GM12801 (cell line): ENCODE measurements at regions not wholly inside any gene's neighbourhood (a gene's known extent, or its start where the extent isn't known, plus 50 kb on each side); places are given as distances from the start of the nearest gene placed in this dataset.

Source experiments
- TF ChIP-seq, protein P1 (sequence below): IDR thresholded peaks from one replicate; pipeline ENCODE4 v1.5.1; 2011; ENCODE audit warnings: control low read depth; ENCODE audit not compliant: insufficient read length; ENCODE audit errors: extremely low read depth

GRCh38 chr5:165003283-165003682 lies 1497.9 kb downstream of the MAT2B start:
- TF ChIP-seq, protein P1, sequence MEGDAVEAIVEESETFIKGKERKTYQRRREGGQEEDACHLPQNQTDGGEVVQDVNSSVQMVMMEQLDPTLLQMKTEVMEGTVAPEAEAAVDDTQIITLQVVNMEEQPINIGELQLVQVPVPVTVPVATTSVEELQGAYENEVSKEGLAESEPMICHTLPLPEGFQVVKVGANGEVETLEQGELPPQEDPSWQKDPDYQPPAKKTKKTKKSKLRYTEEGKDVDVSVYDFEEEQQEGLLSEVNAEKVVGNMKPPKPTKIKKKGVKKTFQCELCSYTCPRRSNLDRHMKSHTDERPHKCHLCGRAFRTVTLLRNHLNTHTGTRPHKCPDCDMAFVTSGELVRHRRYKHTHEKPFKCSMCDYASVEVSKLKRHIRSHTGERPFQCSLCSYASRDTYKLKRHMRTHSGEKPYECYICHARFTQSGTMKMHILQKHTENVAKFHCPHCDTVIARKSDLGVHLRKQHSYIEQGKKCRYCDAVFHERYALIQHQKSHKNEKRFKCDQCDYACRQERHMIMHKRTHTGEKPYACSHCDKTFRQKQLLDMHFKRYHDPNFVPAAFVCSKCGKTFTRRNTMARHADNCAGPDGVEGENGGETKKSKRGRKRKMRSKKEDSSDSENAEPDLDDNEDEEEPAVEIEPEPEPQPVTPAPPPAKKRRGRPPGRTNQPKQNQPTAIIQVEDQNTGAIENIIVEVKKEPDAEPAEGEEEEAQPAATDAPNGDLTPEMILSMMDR: no peak

DNA sequence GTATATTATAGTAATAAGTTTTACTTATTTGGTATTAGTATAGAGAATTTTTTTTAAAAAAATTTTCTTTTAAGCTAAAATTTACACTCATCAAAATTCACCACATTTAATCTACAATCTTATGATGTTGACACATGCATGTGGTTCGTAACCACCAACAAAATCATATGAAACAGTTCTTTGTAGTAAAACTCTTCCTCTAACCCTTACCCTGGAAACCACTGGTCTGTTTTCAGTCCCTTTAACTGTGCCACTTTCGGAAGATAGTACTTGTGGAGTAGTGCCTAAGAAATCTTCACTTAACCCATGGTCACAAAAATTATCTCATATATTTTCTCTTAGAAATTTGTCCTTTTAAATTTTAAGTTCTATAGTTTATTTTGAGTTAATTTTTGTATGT lies 1498.8 kb downstream of the MAT2B start:
- TF ChIP-seq, protein P1: no peak

DNA sequence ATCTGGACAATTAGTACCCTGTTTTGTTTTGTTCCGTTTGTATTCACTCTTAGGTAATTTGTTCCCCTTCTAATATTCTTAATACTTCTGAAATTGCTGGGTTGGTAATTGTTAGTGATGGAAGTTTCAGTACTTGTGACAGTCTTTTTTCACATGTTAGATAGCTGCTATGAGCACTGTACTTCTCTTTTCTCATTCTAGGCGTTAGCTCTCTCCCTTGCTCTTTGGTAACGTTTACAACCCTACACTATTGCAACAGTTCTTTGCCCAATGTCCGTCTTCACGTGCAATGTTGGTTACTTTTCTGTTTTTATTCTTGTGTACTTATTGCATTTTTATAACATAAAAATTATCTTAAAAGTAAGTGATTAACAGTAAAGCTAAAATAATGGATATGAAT lies 1509.0 kb downstream of the MAT2B start:
- TF ChIP-seq, protein P1: no peak

GRCh38 chr5:165015126-165015525 lies 1509.7 kb downstream of the MAT2B start:
- TF ChIP-seq, protein P1: no peak

DNA sequence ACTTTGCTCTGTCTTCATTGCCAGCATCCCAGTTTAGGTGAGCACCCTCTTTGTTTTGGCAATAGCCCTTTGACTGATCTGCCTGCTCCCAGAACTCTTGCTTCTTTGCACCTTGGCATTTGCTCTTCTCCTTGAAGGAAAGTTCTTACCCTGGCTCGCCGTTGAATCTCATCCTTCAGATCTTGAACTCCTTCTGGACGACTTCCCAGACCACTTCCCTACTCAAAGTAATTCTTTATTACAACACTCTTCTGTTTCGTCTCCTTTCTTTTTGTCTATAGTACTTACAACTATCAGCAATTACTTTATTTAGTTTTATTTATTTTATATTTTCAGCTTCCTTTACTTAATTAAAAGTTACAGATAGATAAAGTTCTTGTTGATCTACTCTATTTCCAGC lies 1510.1 kb downstream of the MAT2B start:
- TF ChIP-seq, protein P1: no peak

GRCh38 chr5:165026971-165027370 lies 1521.6 kb downstream of the MAT2B start:
- TF ChIP-seq, protein P1: no peak

- TF ChIP-seq, protein P1: no peak
These were observed 1522.9 kb downstream of the MAT2B start for GRCh38 chr5:165028356-165028755.
